ENCODE measurements at regions not wholly inside any gene's neighbourhood (a gene's known extent, or its start where the extent isn't known, plus 50 kb on each side); places are given as distances from the start of the nearest gene placed in this dataset.

- TF ChIP-seq, protein P1, sequence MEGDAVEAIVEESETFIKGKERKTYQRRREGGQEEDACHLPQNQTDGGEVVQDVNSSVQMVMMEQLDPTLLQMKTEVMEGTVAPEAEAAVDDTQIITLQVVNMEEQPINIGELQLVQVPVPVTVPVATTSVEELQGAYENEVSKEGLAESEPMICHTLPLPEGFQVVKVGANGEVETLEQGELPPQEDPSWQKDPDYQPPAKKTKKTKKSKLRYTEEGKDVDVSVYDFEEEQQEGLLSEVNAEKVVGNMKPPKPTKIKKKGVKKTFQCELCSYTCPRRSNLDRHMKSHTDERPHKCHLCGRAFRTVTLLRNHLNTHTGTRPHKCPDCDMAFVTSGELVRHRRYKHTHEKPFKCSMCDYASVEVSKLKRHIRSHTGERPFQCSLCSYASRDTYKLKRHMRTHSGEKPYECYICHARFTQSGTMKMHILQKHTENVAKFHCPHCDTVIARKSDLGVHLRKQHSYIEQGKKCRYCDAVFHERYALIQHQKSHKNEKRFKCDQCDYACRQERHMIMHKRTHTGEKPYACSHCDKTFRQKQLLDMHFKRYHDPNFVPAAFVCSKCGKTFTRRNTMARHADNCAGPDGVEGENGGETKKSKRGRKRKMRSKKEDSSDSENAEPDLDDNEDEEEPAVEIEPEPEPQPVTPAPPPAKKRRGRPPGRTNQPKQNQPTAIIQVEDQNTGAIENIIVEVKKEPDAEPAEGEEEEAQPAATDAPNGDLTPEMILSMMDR (IDR thresholded peaks at IDR 0.05; ENCODE audit: control insufficient read depth, insufficient read depth, low read depth, low read length, missing control alignments), result no peak
- no peak for DNase-seq (ENCODE audit: low read depth)
- H3K4me3 ChIP-seq (ENCODE audit: control insufficient read depth, low read depth, low read length), result no peak overlapping the region
These were observed 222.5 kb downstream of the RAB28 start for GRCh38 chr4:13261486-13262257.

GRCh38 chr4:13260513-13260912, 223.6 kb downstream of the RAB28 start:
- TF ChIP-seq, protein P1 (IDR thresholded peaks at IDR 0.05; ENCODE audit: control insufficient read depth, insufficient read depth, low read depth, low read length, missing control alignments), result no peak
- no peak for DNase-seq (ENCODE audit: low read depth)
- no peak overlapping the region for H3K4me3 ChIP-seq (ENCODE audit: control insufficient read depth, low read depth, low read length)

DNA sequence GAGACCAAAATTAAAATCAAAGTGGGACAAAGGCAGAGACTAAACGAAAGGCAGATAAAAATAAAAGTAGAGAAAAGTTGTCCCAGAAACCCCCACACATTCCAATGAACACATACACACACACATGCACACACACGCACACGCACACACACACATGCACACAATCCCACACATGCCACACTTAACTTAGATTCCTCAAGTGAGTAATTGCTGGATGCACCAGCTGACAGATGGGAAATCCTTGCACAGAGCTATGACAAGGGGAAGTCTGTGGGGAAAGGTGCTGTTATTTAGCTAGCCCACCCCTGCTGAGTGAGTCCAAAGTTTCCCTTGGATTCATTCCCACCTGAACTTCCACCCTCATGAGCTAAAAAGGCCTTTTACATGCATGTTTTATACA, 233.9 kb downstream of the RAB28 start:
- DNase-seq (ENCODE audit: low read depth), result no peak
- no peak overlapping the region for H3K4me3 ChIP-seq (ENCODE audit: control insufficient read depth, low read depth, low read length)
- TF ChIP-seq, protein P1 (IDR thresholded peaks at IDR 0.05; ENCODE audit: control insufficient read depth, insufficient read depth, low read depth, low read length, missing control alignments), result no peak

GRCh38 chr4:13248621-13249298, 235.4 kb downstream of the RAB28 start:
- TF ChIP-seq, protein P1 (IDR thresholded peaks at IDR 0.05; ENCODE audit: control insufficient read depth, insufficient read depth, low read depth, low read length, missing control alignments), result no peak
- DNase-seq (ENCODE audit: low read depth), result no peak
- H3K4me3 ChIP-seq (ENCODE audit: control insufficient read depth, low read depth, low read length), result no peak overlapping the region

DNA sequence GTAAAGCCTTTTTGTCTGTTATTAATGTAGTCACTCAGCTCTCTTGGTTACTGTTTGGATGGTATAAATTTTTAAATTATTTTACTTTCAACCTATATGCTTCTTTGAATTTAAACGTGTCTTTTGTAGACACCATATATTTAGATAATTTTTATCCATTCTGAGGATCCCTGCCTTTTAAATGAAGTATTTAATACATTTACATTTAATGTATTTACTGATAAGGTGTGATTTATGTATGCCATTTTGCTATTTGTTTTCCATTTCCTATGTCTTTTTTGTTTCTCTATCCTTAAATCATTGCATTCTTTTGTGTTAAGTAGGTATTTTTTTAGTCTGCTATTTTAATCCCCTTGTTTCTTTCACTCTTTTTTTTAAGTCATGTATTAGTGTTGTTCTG, 238.0 kb downstream of the RAB28 start:
- DNase-seq (ENCODE audit: low read depth), result no peak
- no peak overlapping the region for H3K4me3 ChIP-seq (ENCODE audit: control insufficient read depth, low read depth, low read length)
- TF ChIP-seq, protein P1 (IDR thresholded peaks at IDR 0.05; ENCODE audit: control insufficient read depth, insufficient read depth, low read depth, low read length, missing control alignments), result no peak

DNA sequence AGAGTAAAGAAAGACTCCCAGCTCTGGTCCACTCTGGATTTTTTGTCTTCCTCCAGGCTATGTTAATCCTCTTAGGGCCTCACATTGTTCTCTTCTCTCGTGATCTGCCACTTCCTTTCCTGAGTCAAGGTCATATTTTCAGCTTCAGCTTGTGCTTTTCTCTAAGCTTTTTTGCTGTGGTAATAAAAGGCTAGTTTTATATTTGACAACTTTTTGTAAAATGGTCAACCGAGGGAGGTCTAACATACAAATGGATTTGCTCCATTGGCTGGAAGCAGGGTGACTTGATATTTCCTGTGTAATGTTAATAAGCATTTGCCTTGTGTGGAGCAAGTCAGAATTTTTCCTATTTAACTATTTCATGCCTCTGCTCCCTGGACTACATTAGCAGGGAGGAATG, 239.7 kb downstream of the RAB28 start:
- no peak for DNase-seq (ENCODE audit: low read depth)
- TF ChIP-seq, protein P1 (IDR thresholded peaks at IDR 0.05; ENCODE audit: control insufficient read depth, insufficient read depth, low read depth, low read length, missing control alignments), result no peak
- H3K4me3 ChIP-seq (ENCODE audit: control insufficient read depth, low read depth, low read length), result no peak overlapping the region
